SK-N-MC (cell line): ENCODE measurements at regions not wholly inside any gene's neighbourhood (a gene's known extent, or its start where the extent isn't known, plus 50 kb on each side); places are given as distances from the start of the nearest gene placed in this dataset.

Experiments
- DNase-seq: peaks from one replicate; pipeline ENCODE4 v3.0.0-alpha.2; 2011; ENCODE audit warnings: low read depth, low spot score
- H3K27ac ChIP-seq: fragments of 200-600 bp; sonication (generic); 2 replicates; pipeline ENCODE4 v1.5.1; 2016; ENCODE audit warnings: mixed run types
- H3K36me3 ChIP-seq: fragments of 200-600 bp; sonication (generic); 2 replicates; pipeline ENCODE4 v1.6.1; 2017; ENCODE audit warnings: antibody characterized with exemption, low read length, mixed read lengths; ENCODE audit not compliant: insufficient read depth
- H3K4me3 ChIP-seq: fragments of 200-600 bp; sonication (generic); 2 replicates; pipeline ENCODE4 v1.5.1; 2016
- H3K9ac ChIP-seq: fragments of 200-600 bp; sonication (generic); 2 replicates; pipeline ENCODE4 v1.8.0; 2017; ENCODE audit warnings: mixed run types, mixed read lengths; ENCODE audit not compliant: insufficient read length
- H3K9me3 ChIP-seq: fragments of 200-600 bp; sonication (generic); 2 replicates; pipeline ENCODE4 v1.6.1; 2017; ENCODE audit warnings: low read depth, mild to moderate bottlenecking, antibody characterized with exemption, low read length, moderate library complexity, mixed read lengths
- EZH2 ChIP-seq: fragments of 200-600 bp; sonication (generic); IDR thresholded peaks from one replicate; pipeline ENCODE4 v1.6.1; 2017; ENCODE audit warnings: antibody characterized with exemption
- FOXP2 ChIP-seq: optimal IDR thresholded peaks from 2 replicates; pipeline ENCODE3; 2011; ENCODE audit warnings: mild to moderate bottlenecking, moderate library complexity; ENCODE audit not compliant: insufficient read depth; ENCODE audit errors: extremely low read length, control extremely low read depth
- POLR2AphosphoS5 ChIP-seq: IDR thresholded peaks from 2 replicates; pipeline ENCODE4 v1.6.1; 2012; ENCODE audit warnings: mild to moderate bottlenecking, low read depth, low read length, borderline replicate concordance

- Histone ChIP-seq H3K36me3 (no peaks in the 10 kb centered on the region), H3K9ac (no peak overlapping the region), H3K9me3 (no peaks in the 10 kb centered on the region; the same call in 1 of the 2 replicates), H3K27ac (no peak overlapping the region), H3K4me3 (no peak overlapping the region)
- TF ChIP-seq FOXP2 (no peak), POLR2AphosphoS5 (no peak), EZH2 (no peak)
- DNase-seq: no peak
These were observed 989.5 kb upstream of the CNTNAP5 start for GRCh38 chr2:123035541-123035940.

- no peaks in the 10 kb centered on the region; the same call in 1 of the 2 replicates for H3K9me3 ChIP-seq
- no peak overlapping the region for H3K27ac ChIP-seq
- DNase-seq: no peak
- TF ChIP-seq POLR2AphosphoS5 (no peak), FOXP2 (no peak), EZH2 (no peak)
- H3K9ac ChIP-seq: no peak overlapping the region
- H3K36me3 ChIP-seq: no peaks in the 10 kb centered on the region
- H3K4me3 ChIP-seq: no peak overlapping the region
These were observed 988.8 kb upstream of the CNTNAP5 start for GRCh38 chr2:123036300-123036699.

GRCh38 chr2:123040506-123040905 is 984.6 kb upstream of the CNTNAP5 start:
- TF ChIP-seq FOXP2: no peak
- no peak for TF ChIP-seq EZH2
- no peak for TF ChIP-seq POLR2AphosphoS5
- Histone ChIP-seq H3K9me3 (no peaks in the 10 kb centered on the region), H3K27ac (no peak overlapping the region), H3K9ac (no peak overlapping the region), H3K4me3 (no peak overlapping the region), H3K36me3 (no peaks in the 10 kb centered on the region)
- no peak for DNase-seq

GRCh38 chr2:123043458-123043857 is 981.6 kb upstream of the CNTNAP5 start:
- no peaks in the 10 kb centered on the region for H3K36me3 ChIP-seq
- TF ChIP-seq POLR2AphosphoS5: no peak
- no peaks in the 10 kb centered on the region for H3K9me3 ChIP-seq
- H3K27ac ChIP-seq: no peak overlapping the region
- H3K4me3 ChIP-seq: no peak overlapping the region
- no peak for DNase-seq
- no peak overlapping the region for H3K9ac ChIP-seq

- Histone ChIP-seq H3K36me3 (no peaks in the 10 kb centered on the region), H3K27ac (no peak overlapping the region), H3K9ac (no peak overlapping the region), H3K9me3 (no peaks in the 10 kb centered on the region), H3K4me3 (no peak overlapping the region)
- TF ChIP-seq EZH2 (no peak), POLR2AphosphoS5 (no peak), FOXP2 (no peak)
- DNase-seq: no peak
These were observed 979.4 kb upstream of the CNTNAP5 start for GRCh38 chr2:123045713-123046112.

- H3K36me3 ChIP-seq: no peaks in the 10 kb centered on the region
- no peak overlapping the region for H3K4me3 ChIP-seq
- no peak for TF ChIP-seq POLR2AphosphoS5
- TF ChIP-seq FOXP2: no peak
- no peak for TF ChIP-seq EZH2
- H3K27ac ChIP-seq: no peak overlapping the region
- H3K9me3 ChIP-seq: no peaks in the 10 kb centered on the region
- no peak for DNase-seq
- no peak overlapping the region for H3K9ac ChIP-seq
These were observed 977.9 kb upstream of the CNTNAP5 start for GRCh38 chr2:123047186-123047585.

GRCh38 chr2:123051136-123051535 is 974.0 kb upstream of the CNTNAP5 start:
- no peak overlapping the region for H3K9ac ChIP-seq
- no peak overlapping the region for H3K27ac ChIP-seq
- no peaks in the 10 kb centered on the region for H3K9me3 ChIP-seq
- TF ChIP-seq POLR2AphosphoS5 (no peak), FOXP2 (no peak), EZH2 (no peak)
- no peak for DNase-seq
- H3K4me3 ChIP-seq: no peak overlapping the region
- no peaks in the 10 kb centered on the region for H3K36me3 ChIP-seq

- H3K4me3 ChIP-seq: no peak overlapping the region
- no peak overlapping the region for H3K27ac ChIP-seq
- H3K36me3 ChIP-seq: no peaks in the 10 kb centered on the region
- TF ChIP-seq EZH2: no peak
- no peak overlapping the region for H3K9ac ChIP-seq
- no peaks in the 10 kb centered on the region for H3K9me3 ChIP-seq
- no peak for DNase-seq
These were observed 963.6 kb upstream of the CNTNAP5 start for GRCh38 chr2:123061534-123061933.

GRCh38 chr2:123073371-123073770 is 951.7 kb upstream of the CNTNAP5 start:
- H3K4me3 ChIP-seq: no peak overlapping the region
- no peaks in the 10 kb centered on the region for H3K9me3 ChIP-seq
- TF ChIP-seq POLR2AphosphoS5 (no peak), FOXP2 (no peak), EZH2 (no peak)
- no peak for DNase-seq
- H3K9ac ChIP-seq: no peak overlapping the region
- H3K36me3 ChIP-seq: no peaks in the 10 kb centered on the region
- H3K27ac ChIP-seq: no peak overlapping the region
